ENCODE measurements at regions not wholly inside any gene's neighbourhood (a gene's known extent, or its start where the extent isn't known, plus 50 kb on each side); places are given as distances from the start of the nearest gene placed in this dataset.

DNA sequence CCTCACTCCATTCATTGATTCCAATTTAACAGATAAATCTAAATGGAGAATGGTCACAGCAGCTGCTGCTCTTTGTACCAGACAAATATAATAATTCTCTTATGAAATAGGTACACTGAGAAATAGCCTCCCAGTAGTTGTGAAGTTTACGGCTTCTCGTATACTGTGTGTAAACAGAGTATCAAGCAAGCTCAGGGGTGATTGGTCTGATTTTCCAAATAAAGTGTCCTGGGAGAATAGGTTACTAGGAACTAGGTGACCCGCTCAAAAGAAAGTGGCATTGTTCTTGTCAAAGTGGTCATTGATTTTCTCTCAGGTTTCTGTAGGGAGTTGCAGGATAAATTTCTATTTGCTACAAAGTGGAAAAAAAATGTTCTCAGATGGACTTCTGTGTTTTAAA is 838.2 kb downstream of the RAPGEF2 start:
- no peaks in the 10 kb centered on the region for H3K4me1 ChIP-seq (ENCODE audit: insufficient read depth)
- H3K9me3 ChIP-seq = no peaks in the 10 kb centered on the region
- intact Hi-C loops (cut with DNase I) = no loop called here
- no peaks in the 10 kb centered on the region for H3K36me3 ChIP-seq
- H3K4me3 ChIP-seq = no peak overlapping the region
- 88 to 95% (median 92%) methylated on average over 3 of the region's 3 CpGs for WGBS, 3 donors
- no peak for DNase-seq
- H3K27me3 ChIP-seq = no peaks in the 10 kb centered on the region
- TF ChIP-seq EP300 (IDR thresholded peaks at IDR 0.05) (no peak), POLR2A (IDR thresholded peaks at IDR 0.05) (no peak), CTCF (IDR thresholded peaks at IDR 0.05) (no peak)
- no peak overlapping the region for H3K27ac ChIP-seq

- no peaks in the 10 kb centered on the region for H3K27me3 ChIP-seq
- H3K4me1 ChIP-seq (ENCODE audit: insufficient read depth) = no peaks in the 10 kb centered on the region
- no peak overlapping the region for H3K4me3 ChIP-seq
- TF ChIP-seq CTCF (IDR thresholded peaks at IDR 0.05) (no peak), POLR2A (IDR thresholded peaks at IDR 0.05) (no peak), EP300 (IDR thresholded peaks at IDR 0.05) (no peak)
- intact Hi-C loops (cut with DNase I) = no loop called here
- 88 to 93% (median 92%) methylated on average over 4 of the region's 4 CpGs for WGBS, 3 donors
- H3K36me3 ChIP-seq = no peaks in the 10 kb centered on the region
- DNase-seq = no peak
- H3K27ac ChIP-seq = no peak overlapping the region
- no peaks in the 10 kb centered on the region for H3K9me3 ChIP-seq
These were observed 841.6 kb downstream of the RAPGEF2 start for GRCh38 chr4:159944477-159944876.

DNA sequence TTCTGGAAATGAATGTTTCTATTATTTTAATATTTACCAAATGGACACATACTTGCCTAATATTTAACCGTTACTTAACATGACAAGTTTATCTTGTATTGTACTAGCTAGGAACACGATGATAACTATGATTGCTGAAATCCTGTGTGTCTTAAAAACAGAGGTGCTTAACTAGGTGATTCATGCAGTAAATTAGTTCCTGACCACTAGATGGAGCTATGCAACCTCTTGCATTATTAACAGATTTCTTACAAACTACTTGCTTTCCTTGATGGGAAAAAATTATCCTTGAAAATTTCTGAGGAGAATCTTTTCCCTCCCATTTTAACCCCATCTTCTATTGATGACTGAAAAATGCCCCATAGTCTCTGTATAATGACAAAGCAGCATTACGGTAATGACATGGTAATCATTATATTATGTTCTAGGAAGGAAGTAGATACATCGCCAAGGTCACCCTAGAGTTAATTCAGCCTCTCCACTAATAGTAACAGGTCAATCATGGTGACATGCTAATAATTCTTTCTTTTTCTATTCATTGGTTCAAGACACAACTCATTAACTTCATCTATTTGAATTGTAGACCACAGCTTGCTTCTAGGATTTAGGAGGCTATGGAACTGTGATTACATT is 844.2 kb downstream of the RAPGEF2 start:
- Histone ChIP-seq H3K27me3 (no peaks in the 10 kb centered on the region), H3K9me3 (no peaks in the 10 kb centered on the region), H3K36me3 (no peaks in the 10 kb centered on the region), H3K4me1 (ENCODE audit: insufficient read depth) (no peaks in the 10 kb centered on the region), H3K4me3 (no peak overlapping the region), H3K27ac (no peak overlapping the region)
- TF ChIP-seq EP300 (IDR thresholded peaks at IDR 0.05) = no peak
- TF ChIP-seq POLR2A (IDR thresholded peaks at IDR 0.05) = no peak
- TF ChIP-seq CTCF (IDR thresholded peaks at IDR 0.05) = no peak
- WGBS, 3 donors = 31 to 40% (median 32%) methylated on average over 4 of the region's 4 CpGs
- intact Hi-C loops (cut with DNase I) = loop anchor here in 1 of 4 donors (5.0 kb wide), 1 partner anchor 470 kb away; no protein-coding TSS in a partner anchor
- DNase-seq = no peak

GRCh38 chr4:159950707-159951106 is 847.8 kb downstream of the RAPGEF2 start:
- Histone ChIP-seq H3K4me3 (no peak overlapping the region), H3K4me1 (ENCODE audit: insufficient read depth) (no peaks in the 10 kb centered on the region), H3K27me3 (no peaks in the 10 kb centered on the region), H3K27ac (no peak overlapping the region), H3K36me3 (no peaks in the 10 kb centered on the region), H3K9me3 (no peaks in the 10 kb centered on the region)
- DNase-seq = no peak
- 65 to 74% (median 66%) methylated on average over 1 of the region's 1 CpG for WGBS, 3 donors
- TF ChIP-seq EP300 (IDR thresholded peaks at IDR 0.05) (no peak), CTCF (IDR thresholded peaks at IDR 0.05) (no peak), POLR2A (IDR thresholded peaks at IDR 0.05) (no peak)
- intact Hi-C loops (cut with DNase I) = no loop called here

All from ovary (tissue), 7 donors.